VCaP (cell line): ENCODE measurements at regions not wholly inside any gene's neighbourhood (a gene's known extent, or its start where the extent isn't known, plus 50 kb on each side); places are given as distances from the start of the nearest gene placed in this dataset.

Experiments used
- H3K27ac ChIP-seq: fragments of 450-650 bp; 2 replicates; pipeline ENCODE4 v1.5.1; 2017
- CTCF ChIP-seq: fragments of 450-650 bp; conservative IDR thresholded peaks from 2 replicates; pipeline ENCODE4 v1.5.1; 2017; ENCODE audit warnings: mild to moderate bottlenecking, moderate library complexity

- no peak overlapping the region for H3K27ac ChIP-seq
- TF ChIP-seq CTCF, result no peak
Observed at GRCh38 chr6:126937426-126937825, 181.0 kb upstream of the RSPO3 start.

GRCh38 chr6:126939784-126940183 is 178.7 kb upstream of the RSPO3 start:
- no peak for TF ChIP-seq CTCF
- H3K27ac ChIP-seq, result no peak overlapping the region

GRCh38 chr6:126941751-126942150 is 176.7 kb upstream of the RSPO3 start:
- H3K27ac ChIP-seq, result no peak overlapping the region
- no peak for TF ChIP-seq CTCF

- TF ChIP-seq CTCF, result no peak
- H3K27ac ChIP-seq, result no peak overlapping the region
Observed at GRCh38 chr6:126944512-126944911, 174.0 kb upstream of the RSPO3 start.

GRCh38 chr6:126945150-126945685 is 173.3 kb upstream of the RSPO3 start:
- H3K27ac ChIP-seq, result no peak overlapping the region
- TF ChIP-seq CTCF, result no peak

- no peak for TF ChIP-seq CTCF
- no peak overlapping the region for H3K27ac ChIP-seq
Observed at GRCh38 chr6:126945812-126946360, 172.6 kb upstream of the RSPO3 start.

GRCh38 chr6:126947070-126947469 is 171.4 kb upstream of the RSPO3 start:
- no peak overlapping the region for H3K27ac ChIP-seq
- TF ChIP-seq CTCF, result no peak
